ENCODE measurements at regions not wholly inside any gene's neighbourhood (a gene's known extent, or its start where the extent isn't known, plus 50 kb on each side); places are given as distances from the start of the nearest gene placed in this dataset.
"Not testable (repeated sequence)": the region's sequence is repeated elsewhere in the genome, so short reads cannot be mapped to it uniquely, and the experiment has no call there.

GRCh38 chr16:16448423-16448822 is 69.5 kb downstream of the NPIPA7 start:
- DNase-seq; H3K4me3 Mint-ChIP-seq; H3K9me3 Mint-ChIP-seq; H3K27me3 ChIP-seq (ENCODE audit: control insufficient read depth, insufficient read depth, low read length); ATAC-seq; H3K4me3 ChIP-seq (ENCODE audit: low read length); H3K27ac Mint-ChIP-seq; intact Hi-C loops (cut with micrococcal nuclease); H3K27me3 Mint-ChIP-seq (ENCODE audit: low read depth in 2 of 2); H3K4me1 Mint-ChIP-seq; H3K27ac ChIP-seq (ENCODE audit: low read length); H3K36me3 Mint-ChIP-seq; H3K9me3 ChIP-seq (ENCODE audit: control insufficient read depth, insufficient read depth, low read length); H3K4me1 ChIP-seq (ENCODE audit: control insufficient read depth, insufficient read depth, low read length); H3K36me3 ChIP-seq (ENCODE audit: control insufficient read depth, insufficient read depth, low read length): not testable (repeated sequence)
- WGBS (ENCODE audit: insufficient coverage): no CpG with 5 or more reads among the region's 6 CpGs

GRCh38 chr16:16449712-16450237 is 70.8 kb downstream of the NPIPA7 start:
- H3K36me3 ChIP-seq (ENCODE audit: control insufficient read depth, insufficient read depth, low read length); ATAC-seq; H3K27ac ChIP-seq (ENCODE audit: low read length); H3K4me3 ChIP-seq (ENCODE audit: low read length); intact Hi-C loops (cut with micrococcal nuclease); H3K4me1 ChIP-seq (ENCODE audit: control insufficient read depth, insufficient read depth, low read length); H3K27me3 Mint-ChIP-seq (ENCODE audit: low read depth in 2 of 2); H3K36me3 Mint-ChIP-seq; H3K27me3 ChIP-seq (ENCODE audit: control insufficient read depth, insufficient read depth, low read length); DNase-seq; H3K9me3 ChIP-seq (ENCODE audit: control insufficient read depth, insufficient read depth, low read length); H3K9me3 Mint-ChIP-seq; H3K4me1 Mint-ChIP-seq; H3K4me3 Mint-ChIP-seq; H3K27ac Mint-ChIP-seq: not testable (repeated sequence)
- WGBS (ENCODE audit: insufficient coverage): no CpG with 5 or more reads among the region's 4 CpGs

- ATAC-seq; H3K27ac Mint-ChIP-seq; H3K36me3 Mint-ChIP-seq; H3K4me3 Mint-ChIP-seq; H3K27me3 Mint-ChIP-seq (ENCODE audit: low read depth in 2 of 2); DNase-seq; H3K4me1 Mint-ChIP-seq; H3K9me3 ChIP-seq (ENCODE audit: control insufficient read depth, insufficient read depth, low read length); H3K36me3 ChIP-seq (ENCODE audit: control insufficient read depth, insufficient read depth, low read length); H3K4me1 ChIP-seq (ENCODE audit: control insufficient read depth, insufficient read depth, low read length); H3K27ac ChIP-seq (ENCODE audit: low read length); H3K27me3 ChIP-seq (ENCODE audit: control insufficient read depth, insufficient read depth, low read length); H3K4me3 ChIP-seq (ENCODE audit: low read length); intact Hi-C loops (cut with micrococcal nuclease); H3K9me3 Mint-ChIP-seq: not testable (repeated sequence)
- WGBS (ENCODE audit: insufficient coverage): no CpG with 5 or more reads among the region's 10 CpGs
These were observed 72.9 kb downstream of the NPIPA7 start for GRCh38 chr16:16451721-16452410.

GRCh38 chr16:16458579-16458978 is 79.6 kb downstream of the NPIPA7 start:
- H3K36me3 Mint-ChIP-seq; DNase-seq; H3K4me1 Mint-ChIP-seq; H3K36me3 ChIP-seq (ENCODE audit: control insufficient read depth, insufficient read depth, low read length); H3K27ac ChIP-seq (ENCODE audit: low read length); H3K27ac Mint-ChIP-seq; H3K4me1 ChIP-seq (ENCODE audit: control insufficient read depth, insufficient read depth, low read length); H3K9me3 ChIP-seq (ENCODE audit: control insufficient read depth, insufficient read depth, low read length); H3K9me3 Mint-ChIP-seq; H3K27me3 ChIP-seq (ENCODE audit: control insufficient read depth, insufficient read depth, low read length); H3K27me3 Mint-ChIP-seq (ENCODE audit: low read depth in 2 of 2); H3K4me3 ChIP-seq (ENCODE audit: low read length); intact Hi-C loops (cut with micrococcal nuclease); H3K4me3 Mint-ChIP-seq; ATAC-seq: not testable (repeated sequence)
- no CpG with 5 or more reads among the region's 5 CpGs for WGBS (ENCODE audit: insufficient coverage)

- H3K4me1 Mint-ChIP-seq; H3K36me3 Mint-ChIP-seq; H3K4me3 ChIP-seq (ENCODE audit: low read length); H3K27ac ChIP-seq (ENCODE audit: low read length); H3K27me3 Mint-ChIP-seq (ENCODE audit: low read depth in 2 of 2); H3K27me3 ChIP-seq (ENCODE audit: control insufficient read depth, insufficient read depth, low read length); H3K36me3 ChIP-seq (ENCODE audit: control insufficient read depth, insufficient read depth, low read length); H3K27ac Mint-ChIP-seq; H3K9me3 Mint-ChIP-seq; ATAC-seq; H3K9me3 ChIP-seq (ENCODE audit: control insufficient read depth, insufficient read depth, low read length); intact Hi-C loops (cut with micrococcal nuclease); H3K4me3 Mint-ChIP-seq; DNase-seq; H3K4me1 ChIP-seq (ENCODE audit: control insufficient read depth, insufficient read depth, low read length): not testable (repeated sequence)
- no CpG with 5 or more reads among the region's 6 CpGs for WGBS (ENCODE audit: insufficient coverage)
These were observed 84.9 kb downstream of the NPIPA7 start for GRCh38 chr16:16463792-16464191.

GRCh38 chr16:16488919-16489318 is 110.0 kb downstream of the NPIPA7 start:
- H3K9me3 ChIP-seq (ENCODE audit: control insufficient read depth, insufficient read depth, low read length); H3K4me3 Mint-ChIP-seq; H3K27ac Mint-ChIP-seq; H3K27me3 ChIP-seq (ENCODE audit: control insufficient read depth, insufficient read depth, low read length); H3K27ac ChIP-seq (ENCODE audit: low read length); H3K4me1 ChIP-seq (ENCODE audit: control insufficient read depth, insufficient read depth, low read length); DNase-seq; H3K9me3 Mint-ChIP-seq; H3K36me3 ChIP-seq (ENCODE audit: control insufficient read depth, insufficient read depth, low read length); H3K36me3 Mint-ChIP-seq; intact Hi-C loops (cut with micrococcal nuclease); H3K27me3 Mint-ChIP-seq (ENCODE audit: low read depth in 2 of 2); H3K4me3 ChIP-seq (ENCODE audit: low read length); ATAC-seq; H3K4me1 Mint-ChIP-seq: not testable (repeated sequence)
- WGBS (ENCODE audit: insufficient coverage): 92% methylated on average over 4 of the region's 4 CpGs

- ATAC-seq; H3K27me3 Mint-ChIP-seq (ENCODE audit: low read depth in 2 of 2); H3K36me3 Mint-ChIP-seq; H3K4me1 Mint-ChIP-seq; H3K27me3 ChIP-seq (ENCODE audit: control insufficient read depth, insufficient read depth, low read length); H3K4me3 Mint-ChIP-seq; H3K4me3 ChIP-seq (ENCODE audit: low read length); H3K27ac ChIP-seq (ENCODE audit: low read length); H3K9me3 Mint-ChIP-seq; H3K36me3 ChIP-seq (ENCODE audit: control insufficient read depth, insufficient read depth, low read length); H3K9me3 ChIP-seq (ENCODE audit: control insufficient read depth, insufficient read depth, low read length); intact Hi-C loops (cut with micrococcal nuclease); H3K4me1 ChIP-seq (ENCODE audit: control insufficient read depth, insufficient read depth, low read length); DNase-seq; H3K27ac Mint-ChIP-seq: not testable (repeated sequence)
- no CpG with 5 or more reads among the region's 15 CpGs for WGBS (ENCODE audit: insufficient coverage)
These were observed 110.5 kb downstream of the NPIPA7 start for GRCh38 chr16:16489466-16489865.

GRCh38 chr16:16494114-16494513 is 115.2 kb downstream of the NPIPA7 start:
- H3K4me3 ChIP-seq (ENCODE audit: low read length); H3K36me3 ChIP-seq (ENCODE audit: control insufficient read depth, insufficient read depth, low read length); H3K9me3 ChIP-seq (ENCODE audit: control insufficient read depth, insufficient read depth, low read length); DNase-seq; H3K9me3 Mint-ChIP-seq; H3K27me3 ChIP-seq (ENCODE audit: control insufficient read depth, insufficient read depth, low read length); H3K4me1 Mint-ChIP-seq; H3K36me3 Mint-ChIP-seq; ATAC-seq; H3K4me1 ChIP-seq (ENCODE audit: control insufficient read depth, insufficient read depth, low read length); H3K27me3 Mint-ChIP-seq (ENCODE audit: low read depth in 2 of 2); H3K27ac Mint-ChIP-seq; H3K4me3 Mint-ChIP-seq; intact Hi-C loops (cut with micrococcal nuclease); H3K27ac ChIP-seq (ENCODE audit: low read length): not testable (repeated sequence)
- WGBS (ENCODE audit: insufficient coverage): no CpG with 5 or more reads among the region's 8 CpGs

All from natural killer cell (primary cell).